EH (cell line): ENCODE measurements at regions not wholly inside any gene's neighbourhood (a gene's known extent, or its start where the extent isn't known, plus 50 kb on each side); places are given as distances from the start of the nearest gene placed in this dataset.
"Not testable (repeated sequence)": the region's sequence is repeated elsewhere in the genome, so short reads cannot be mapped to it uniquely, and the experiment has no call there.

Experiments used
- DNase-seq: peaks from one replicate; pipeline ENCODE4 v3.0.0-alpha.2; 2015; ENCODE audit warnings: low read depth

- DNase-seq, result peak; percentile 10
Measured at GRCh38 chr7:114082642-114083165, 163.9 kb upstream of the PPP1R3A start.

DNA sequence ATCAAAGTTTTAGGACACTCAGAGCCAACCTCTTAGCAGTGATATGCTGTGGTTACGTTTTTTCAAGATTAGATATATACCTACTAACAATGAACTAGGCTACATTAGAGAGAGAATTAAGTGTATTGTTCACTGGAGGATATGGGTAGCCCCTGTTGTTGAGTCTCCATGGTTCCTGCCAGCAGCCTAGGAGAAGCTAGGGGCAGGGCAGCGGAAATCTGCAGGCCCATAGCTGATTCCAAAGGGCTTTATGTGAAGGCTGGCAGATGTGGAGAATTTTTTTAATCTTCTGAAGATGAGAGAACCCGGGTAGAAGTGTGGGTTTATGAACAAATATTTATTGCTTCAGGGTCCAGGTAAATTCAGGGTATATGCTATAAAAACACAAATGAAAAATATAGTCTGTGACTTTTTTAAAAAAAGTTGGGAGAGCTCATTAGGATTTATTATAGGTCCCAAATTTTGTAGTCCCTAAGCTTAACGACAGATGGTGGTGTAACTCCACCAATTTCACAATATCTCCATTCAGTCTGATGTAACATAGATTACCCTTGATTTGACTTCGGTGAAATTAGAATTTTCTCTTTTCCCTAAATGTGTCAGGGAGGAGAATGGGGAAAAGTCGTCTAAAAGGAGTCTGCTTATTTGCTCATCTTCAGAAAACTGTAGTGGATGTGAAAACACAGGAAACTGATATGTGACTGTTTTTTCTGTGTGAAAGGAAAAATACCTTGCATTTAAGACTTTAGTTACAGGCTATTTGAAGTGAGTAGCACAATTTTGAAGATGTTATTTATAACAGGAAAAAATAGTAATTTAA lies 163.0 kb upstream of the PPP1R3A start:
- peak; percentile 53 for DNase-seq

- DNase-seq, result not testable (repeated sequence)
Measured at GRCh38 chr7:114077158-114077524, 158.3 kb upstream of the PPP1R3A start.

- not testable (repeated sequence) for DNase-seq
Measured at GRCh38 chr7:114076392-114077157, 157.8 kb upstream of the PPP1R3A start.

GRCh38 chr7:114073701-114074100 lies 154.9 kb upstream of the PPP1R3A start:
- no peak for DNase-seq

GRCh38 chr7:114070246-114070645 lies 151.4 kb upstream of the PPP1R3A start:
- DNase-seq, result no peak

DNA sequence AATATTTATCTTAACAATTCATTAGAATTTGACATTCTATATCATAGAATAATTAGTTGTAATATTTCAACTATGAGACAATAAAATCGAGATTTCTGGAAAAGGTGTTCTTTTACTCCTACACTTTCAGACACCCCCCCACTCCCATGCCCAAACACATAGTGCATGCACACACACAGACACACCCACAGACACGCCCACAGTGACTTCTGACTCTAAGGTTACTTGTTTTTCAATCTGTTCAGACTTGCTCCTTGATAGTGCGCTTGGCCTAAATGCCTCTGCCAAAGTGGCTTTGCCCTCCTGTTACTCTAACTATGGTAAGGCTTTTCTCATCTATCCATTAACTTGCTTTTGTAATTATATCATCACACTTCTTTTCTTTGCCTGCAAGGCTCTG lies 144.0 kb upstream of the PPP1R3A start:
- DNase-seq, result no peak

DNA sequence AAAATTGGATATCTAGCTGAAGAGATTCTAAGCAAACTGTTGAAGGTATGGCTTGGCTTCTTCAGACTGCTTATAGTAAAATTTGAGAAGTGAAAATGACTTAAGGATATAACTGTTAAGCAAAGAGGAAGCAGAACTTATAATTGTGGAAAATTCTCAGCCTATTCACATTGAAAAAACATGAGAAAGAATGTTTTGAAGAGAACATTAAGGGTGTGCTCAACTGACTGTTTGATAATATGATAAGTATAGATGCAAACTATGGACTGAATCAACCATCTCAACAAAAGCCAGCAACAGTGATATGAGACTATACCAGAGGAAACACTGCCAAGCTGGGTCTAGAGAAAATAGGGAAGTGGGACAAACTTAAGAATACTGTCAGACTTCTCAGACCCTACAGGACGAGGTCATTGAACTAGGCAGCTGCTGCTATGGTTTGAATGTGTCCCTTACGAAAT lies 133.1 kb upstream of the PPP1R3A start:
- DNase-seq, result no peak

DNA sequence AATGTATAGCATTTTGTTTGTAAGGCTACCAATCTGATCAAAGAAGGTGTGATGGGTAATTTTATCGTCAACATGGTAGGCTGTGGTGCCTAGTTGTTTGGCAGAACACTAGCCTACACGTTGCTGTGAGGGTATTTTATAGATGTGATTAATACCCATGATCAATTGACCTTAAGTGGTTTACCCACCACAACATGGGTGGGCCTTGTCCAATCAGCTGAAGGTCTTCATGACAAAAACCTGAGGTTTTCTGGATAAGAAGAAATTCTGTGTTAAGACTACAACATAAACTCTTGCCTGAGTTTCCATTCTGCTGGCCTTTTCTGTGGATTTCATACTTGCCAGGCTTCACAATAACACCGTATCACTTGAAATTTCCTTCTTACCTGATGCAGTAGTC lies 131.8 kb upstream of the PPP1R3A start:
- no peak for DNase-seq

- DNase-seq, result peak; percentile 10
Measured at GRCh38 chr7:114048386-114049235, 129.8 kb upstream of the PPP1R3A start.

DNA sequence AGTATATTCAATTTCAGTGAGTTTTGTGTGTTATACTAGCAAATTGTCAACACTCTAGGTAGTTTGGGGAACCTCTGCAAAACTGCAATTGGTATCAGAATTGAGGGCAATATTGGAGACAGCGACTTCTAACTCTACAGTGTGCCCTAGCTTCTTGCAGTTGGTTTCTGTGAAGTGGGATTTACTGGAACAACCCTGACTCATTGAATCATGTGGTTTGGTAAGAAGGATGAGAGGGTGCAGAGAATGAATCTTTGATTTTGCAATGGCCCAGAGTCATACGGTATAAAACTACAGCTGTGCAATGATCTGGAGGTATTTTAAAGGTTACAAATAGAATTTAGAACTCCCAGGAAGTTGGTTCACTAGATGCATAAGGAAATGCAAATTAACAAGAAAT lies 129.1 kb upstream of the PPP1R3A start:
- DNase-seq, result peak; percentile 12

GRCh38 chr7:114033475-114033874 lies 114.7 kb upstream of the PPP1R3A start:
- DNase-seq, result no peak

DNA sequence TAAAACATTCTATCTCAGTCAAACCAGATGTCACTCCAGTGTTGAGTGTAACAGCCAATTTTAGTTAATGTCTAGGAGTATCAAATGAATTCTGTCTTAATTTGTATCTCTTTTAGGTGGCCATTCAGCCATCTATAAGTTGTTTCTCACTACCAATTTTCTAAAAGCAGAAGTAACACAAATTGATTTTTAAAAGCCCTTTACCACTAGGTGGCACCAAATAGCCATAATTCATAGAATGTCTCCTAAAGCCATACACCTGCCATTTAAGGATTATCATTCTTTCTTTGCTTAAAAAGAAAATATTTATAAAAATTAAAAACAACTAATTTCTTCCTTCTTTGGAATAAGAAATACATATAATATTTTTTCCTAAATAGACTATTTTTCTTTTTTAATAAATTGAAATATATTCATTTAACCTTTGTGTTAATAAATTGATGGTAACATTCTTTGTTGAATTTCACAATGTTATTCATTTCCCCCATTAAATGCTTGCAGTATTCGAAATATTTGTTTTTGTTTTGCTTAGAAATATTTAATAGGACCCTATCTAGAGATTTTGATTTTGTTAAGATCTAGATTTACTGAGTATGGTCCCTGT lies 107.8 kb upstream of the PPP1R3A start:
- DNase-seq, result peak; percentile 56

DNA sequence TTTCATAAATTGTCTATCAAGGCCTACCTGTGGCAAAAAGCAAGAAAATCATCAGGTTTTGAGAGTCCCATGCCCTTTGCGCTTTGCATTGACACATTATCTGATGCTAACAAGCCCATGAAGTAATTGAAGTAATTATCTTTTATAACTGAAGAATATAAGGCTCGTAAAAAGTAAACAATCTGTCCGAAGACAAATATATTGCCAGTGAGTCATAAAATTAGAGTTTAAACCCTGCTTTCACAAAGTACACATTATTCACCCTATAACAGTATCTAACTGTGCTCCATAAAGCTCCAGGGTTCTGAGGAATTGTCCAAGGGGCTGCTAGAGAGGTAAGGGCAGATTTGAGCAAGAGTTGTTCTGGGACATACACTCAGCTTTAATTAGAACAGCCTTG lies 102.3 kb upstream of the PPP1R3A start:
- DNase-seq, result peak; percentile 3

- DNase-seq, result no peak
Measured at GRCh38 chr7:114008696-114009095, 89.9 kb upstream of the PPP1R3A start.

- no peak for DNase-seq
Measured at GRCh38 chr7:114007386-114007785, 88.6 kb upstream of the PPP1R3A start.

DNA sequence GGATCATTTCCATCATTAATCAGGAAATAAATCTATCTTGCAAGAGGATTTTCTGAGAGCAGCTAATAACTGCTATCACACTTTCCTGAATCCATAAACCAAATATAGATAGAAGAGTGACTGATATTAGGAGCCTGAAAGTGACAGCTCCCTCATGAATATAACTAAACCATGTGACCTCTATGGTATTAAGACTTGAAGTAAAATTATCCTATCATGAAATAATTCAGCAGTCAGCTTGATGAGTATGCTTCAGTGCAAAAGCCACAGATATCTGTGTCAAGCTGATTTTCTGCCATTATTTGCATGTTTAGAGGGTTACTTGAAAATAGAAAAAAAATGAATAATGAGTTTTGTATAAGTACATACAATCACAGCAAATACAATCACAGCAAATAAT lies 80.1 kb upstream of the PPP1R3A start:
- DNase-seq, result no peak

GRCh38 chr7:113996405-113996804 lies 77.6 kb upstream of the PPP1R3A start:
- no peak for DNase-seq

- DNase-seq, result no peak
Measured at GRCh38 chr7:113986216-113986615, 67.4 kb upstream of the PPP1R3A start.

GRCh38 chr7:113976508-113976907 lies 57.7 kb upstream of the PPP1R3A start:
- no peak for DNase-seq

DNA sequence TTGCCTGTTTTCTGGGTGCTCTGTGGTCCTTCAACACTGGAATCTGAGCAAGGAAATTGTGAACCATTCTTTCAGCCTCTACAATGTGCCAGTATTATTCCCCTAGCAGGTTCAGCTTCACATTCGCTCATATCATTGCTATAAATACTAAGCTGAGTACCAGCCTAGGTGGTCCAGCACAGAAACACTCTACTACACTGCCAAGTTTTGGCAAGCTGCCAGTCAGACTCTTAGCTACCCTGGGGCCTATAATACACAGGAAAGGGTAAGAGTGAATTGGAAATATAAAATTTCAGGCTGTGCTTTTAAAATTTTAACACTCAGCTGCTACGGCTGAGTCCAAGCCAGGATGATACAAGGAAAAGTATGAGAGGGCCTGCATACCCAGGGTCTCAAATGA lies 49.9 kb upstream of the PPP1R3A start:
- no peak for DNase-seq
